Epithelial cell of prostate (primary cell): ENCODE measurements at regions not wholly inside any gene's neighbourhood (a gene's known extent, or its start where the extent isn't known, plus 50 kb on each side); places are given as distances from the start of the nearest gene placed in this dataset.

Experiments used
- DNase-seq: peaks from one replicate; pipeline ENCODE4 v3.0.0-alpha.2; 2011; ENCODE audit warnings: low read depth, low spot score
- H3K27ac ChIP-seq: fragments of 450-650 bp; 2 replicates; pipeline ENCODE4 v1.5.1; 2017; ENCODE audit warnings: mild to moderate bottlenecking

- DNase-seq, result no peak
- no peak overlapping the region for H3K27ac ChIP-seq
Observed at GRCh38 chr1:230518511-230518910, 92.4 kb upstream of the PGBD5 start.

- DNase-seq, result peak; percentile 27
- H3K27ac ChIP-seq, result no peak overlapping the region
Observed at GRCh38 chr1:230517786-230518185, 91.7 kb upstream of the PGBD5 start.

- DNase-seq, result no peak
- H3K27ac ChIP-seq, result no peak overlapping the region
Observed at GRCh38 chr1:230517326-230517725, 91.2 kb upstream of the PGBD5 start.

GRCh38 chr1:230516889-230517288 is 90.8 kb upstream of the PGBD5 start:
- DNase-seq, result no peak
- H3K27ac ChIP-seq, result no peak overlapping the region

GRCh38 chr1:230515451-230516145 is 89.5 kb upstream of the PGBD5 start:
- no peak overlapping the region for H3K27ac ChIP-seq
- DNase-seq, result no peak

GRCh38 chr1:230510496-230510895 is 84.4 kb upstream of the PGBD5 start:
- no peak for DNase-seq
- H3K27ac ChIP-seq, result peak overlapping the region; percentile 72

- DNase-seq, result peak; percentile 86
- H3K27ac ChIP-seq, result peak overlapping the region; percentile 72
Observed at GRCh38 chr1:230509281-230509977, 83.3 kb upstream of the PGBD5 start.

- H3K27ac ChIP-seq, result peak overlapping the region; percentile 72
- peak; percentile 70 for DNase-seq
Observed at GRCh38 chr1:230507666-230508402, 81.7 kb upstream of the PGBD5 start.

GRCh38 chr1:230507236-230507635 is 81.1 kb upstream of the PGBD5 start:
- DNase-seq, result no peak
- H3K27ac ChIP-seq, result peak overlapping the region; percentile 72

GRCh38 chr1:230506451-230506850 is 80.3 kb upstream of the PGBD5 start:
- DNase-seq, result no peak
- no peak overlapping the region for H3K27ac ChIP-seq

GRCh38 chr1:230504310-230504709 is 78.2 kb upstream of the PGBD5 start:
- DNase-seq, result no peak
- no peak overlapping the region for H3K27ac ChIP-seq

GRCh38 chr1:230503726-230504125 is 77.6 kb upstream of the PGBD5 start:
- no peak overlapping the region for H3K27ac ChIP-seq
- no peak for DNase-seq

GRCh38 chr1:230502996-230503395 is 76.9 kb upstream of the PGBD5 start:
- DNase-seq, result no peak
- no peak overlapping the region for H3K27ac ChIP-seq

GRCh38 chr1:230502306-230502705 is 76.2 kb upstream of the PGBD5 start:
- no peak overlapping the region for H3K27ac ChIP-seq
- no peak for DNase-seq

GRCh38 chr1:230501849-230502248 is 75.7 kb upstream of the PGBD5 start:
- no peak for DNase-seq
- no peak overlapping the region for H3K27ac ChIP-seq

- H3K27ac ChIP-seq, result no peak overlapping the region
- DNase-seq, result no peak
Observed at GRCh38 chr1:230501242-230501641, 75.1 kb upstream of the PGBD5 start.

GRCh38 chr1:230500063-230500462 is 73.9 kb upstream of the PGBD5 start:
- no peak for DNase-seq
- no peak overlapping the region for H3K27ac ChIP-seq

- DNase-seq, result no peak
- H3K27ac ChIP-seq, result no peak overlapping the region
Observed at GRCh38 chr1:230499496-230499895, 73.4 kb upstream of the PGBD5 start.

GRCh38 chr1:230498704-230499103 is 72.6 kb upstream of the PGBD5 start:
- no peak overlapping the region for H3K27ac ChIP-seq
- DNase-seq, result no peak

GRCh38 chr1:230496451-230496850 is 70.3 kb upstream of the PGBD5 start:
- H3K27ac ChIP-seq, result no peak overlapping the region

GRCh38 chr1:230495891-230496385 is 69.8 kb upstream of the PGBD5 start:
- DNase-seq, result no peak
- no peak overlapping the region for H3K27ac ChIP-seq

More at GRCh38 chr1:230496451-230496850, 70.3 kb upstream of the PGBD5 start:
- DNase-seq, result no peak
